H9 (cell line): ENCODE measurements at regions not wholly inside any gene's neighbourhood (a gene's known extent, or its start where the extent isn't known, plus 50 kb on each side); places are given as distances from the start of the nearest gene placed in this dataset.
"Not testable (repeated sequence)": the region's sequence is repeated elsewhere in the genome, so short reads cannot be mapped to it uniquely, and the experiment has no call there.

Source experiments
- DNase-seq: peaks from one replicate; pipeline ENCODE4 v3.0.0-alpha.2; 2017
- H2AFZ ChIP-seq: one replicate; pipeline ENCODE4 v1.6.1; 2013; ENCODE audit warnings: mild to moderate bottlenecking, low read length, control low read depth, moderate library complexity
- H2AK5ac ChIP-seq: 2 replicates; pipeline ENCODE4 v1.6.1; 2013; ENCODE audit warnings: low read length, control low read depth, mixed read lengths; ENCODE audit not compliant: insufficient read length
- H2BK120ac ChIP-seq: one replicate; pipeline ENCODE4 v1.6.1; 2013; ENCODE audit warnings: low read depth, mild to moderate bottlenecking, low read length, control low read depth, inconsistent platforms; ENCODE audit not compliant: poor library complexity, severe bottlenecking
- H2BK12ac ChIP-seq: 2 replicates; pipeline ENCODE4 v1.6.1; 2013; ENCODE audit warnings: low read length, control low read depth, mixed read lengths, low read depth; ENCODE audit not compliant: insufficient read length
- H2BK15ac ChIP-seq: 2 replicates; pipeline ENCODE4 v1.6.1; 2013; ENCODE audit warnings: low read depth, low read length, control low read depth
- H2BK20ac ChIP-seq: one replicate; pipeline ENCODE4 v1.6.1; 2013; ENCODE audit warnings: low read depth, mild to moderate bottlenecking, low read length, control low read depth, inconsistent platforms; ENCODE audit not compliant: poor library complexity, severe bottlenecking
- H2BK5ac ChIP-seq: 2 replicates; pipeline ENCODE4 v1.6.1; 2013; ENCODE audit warnings: low read length, control low read depth, mixed read lengths; ENCODE audit not compliant: insufficient read length
- H3K14ac ChIP-seq: 2 replicates; pipeline ENCODE4 v1.6.1; 2013; ENCODE audit warnings: low read length, control low read depth; ENCODE audit not compliant: insufficient read depth
- H3K18ac ChIP-seq: 2 replicates; pipeline ENCODE4 v1.6.1; 2013; ENCODE audit warnings: low read depth, mild to moderate bottlenecking, mixed read lengths, low read length, control low read depth; ENCODE audit not compliant: insufficient read length
- H3K23ac ChIP-seq: 2 replicates; pipeline ENCODE4 v1.6.1; 2013; ENCODE audit warnings: low read length, control low read depth, mixed read lengths, low read depth; ENCODE audit not compliant: insufficient read length
- H3K23me2 ChIP-seq: 2 replicates; pipeline ENCODE4 v1.6.1; 2013; ENCODE audit warnings: low read depth, mild to moderate bottlenecking, mixed read lengths, low read length, control low read depth; ENCODE audit not compliant: insufficient read length, poor library complexity, severe bottlenecking
- H3K27ac ChIP-seq: 2 replicates; pipeline ENCODE4 v1.5.1; 2013; ENCODE audit warnings: low read length, control low read depth, mixed read lengths, low read depth; ENCODE audit not compliant: insufficient read length
- H3K27me3 ChIP-seq: 2 replicates; pipeline ENCODE4 v1.6.1; 2013; ENCODE audit warnings: low read length, control low read depth, inconsistent platforms; ENCODE audit not compliant: insufficient read depth
- H3K4ac ChIP-seq: 2 replicates; pipeline ENCODE4 v1.6.1; 2013; ENCODE audit warnings: low read depth, mild to moderate bottlenecking, control low read depth, inconsistent platforms, low read length, moderate library complexity
- H3K4me1 ChIP-seq: 2 replicates; pipeline ENCODE4 v1.6.1; 2013; ENCODE audit warnings: low read length, control low read depth, inconsistent platforms; ENCODE audit not compliant: insufficient read depth
- H3K4me2 ChIP-seq: 2 replicates; pipeline ENCODE4 v1.6.1; 2013; ENCODE audit warnings: low read length, control low read depth, mixed read lengths; ENCODE audit not compliant: insufficient read length, insufficient read depth
- H3K56ac ChIP-seq: 2 replicates; pipeline ENCODE4 v1.6.1; 2013; ENCODE audit warnings: low read depth, mild to moderate bottlenecking, mixed read lengths, low read length, control low read depth; ENCODE audit not compliant: insufficient read length
- H3K79me1 ChIP-seq: 2 replicates; pipeline ENCODE4 v1.6.1; 2013; ENCODE audit warnings: low read depth, mild to moderate bottlenecking, moderate library complexity, low read length, control low read depth, inconsistent platforms; ENCODE audit not compliant: insufficient read depth, poor library complexity, severe bottlenecking
- H3K79me2 ChIP-seq: 2 replicates; pipeline ENCODE4 v1.6.1; 2013; ENCODE audit warnings: low read length, control low read depth, inconsistent platforms; ENCODE audit not compliant: insufficient read depth
- H3K9ac ChIP-seq: 2 replicates; pipeline ENCODE4 v1.6.1; 2013; ENCODE audit warnings: low read length, control low read depth, mixed read lengths; ENCODE audit not compliant: insufficient read length; ENCODE audit errors: extremely low read depth
- H3K9me3 ChIP-seq: one replicate; pipeline ENCODE4 v1.6.1; 2013; ENCODE audit warnings: low read depth, low read length, inconsistent platforms; ENCODE audit not compliant: control insufficient read depth
- H3T11ph ChIP-seq: one replicate; pipeline ENCODE4 v1.6.1; 2013; ENCODE audit warnings: mild to moderate bottlenecking, low read length, control low read depth, inconsistent platforms
- H4K20me1 ChIP-seq: one replicate; pipeline ENCODE4 v1.6.1; 2013; ENCODE audit not compliant: control insufficient read depth, insufficient read length, insufficient read depth
- H4K5ac ChIP-seq: 2 replicates; pipeline ENCODE4 v1.6.1; 2013; ENCODE audit warnings: low read depth, mild to moderate bottlenecking, mixed read lengths, low read length, control low read depth; ENCODE audit not compliant: insufficient read length
- H4K8ac ChIP-seq: replicated peaks from 2 replicates; pipeline ENCODE4 v1.6.1; 2013; ENCODE audit warnings: low read length, control low read depth, mixed read lengths, low read depth; ENCODE audit not compliant: insufficient read length
- H4K91ac ChIP-seq: 2 replicates; pipeline ENCODE4 v1.6.1; 2013; ENCODE audit warnings: low read depth, mild to moderate bottlenecking, moderate library complexity, mixed read lengths, low read length, control low read depth; ENCODE audit not compliant: insufficient read length
- H3K27ac Mint-ChIP-seq, 3 experiments: 2 replicates in 2 of 3; 3 replicates in 1 of 3; pipeline ENCODE4 v1.8.0; 2020 to 2021; ENCODE audit warnings: mixed read lengths in 3 of 3, mild to moderate bottlenecking in 1 of 3, moderate library complexity in 1 of 3
- H3K27me3 Mint-ChIP-seq: 2 replicates; pipeline ENCODE4 v1.8.0; 2021; ENCODE audit warnings: low read depth, mild to moderate bottlenecking, moderate library complexity, mixed read lengths
- H3K36me3 Mint-ChIP-seq, 3 experiments: 2 replicates in 2 of 3; 3 replicates in 1 of 3; pipeline ENCODE4 v1.8.0; 2020 to 2021; ENCODE audit warnings: low read depth in 3 of 3, mixed read lengths in 3 of 3; ENCODE audit not compliant: insufficient read depth in 1 of 3
- H3K4me1 Mint-ChIP-seq, 2 experiments: 2 replicates each; pipeline ENCODE4 v1.8.0; 2020; ENCODE audit warnings: mixed read lengths in 2 of 2
- H3K4me3 Mint-ChIP-seq, 2 experiments: 2 replicates in 1 of 2; 3 replicates in 1 of 2; pipeline ENCODE4 v1.8.0; 2020 to 2021; ENCODE audit warnings: mild to moderate bottlenecking in 2 of 2, mixed read lengths in 2 of 2, moderate library complexity in 1 of 2
- H3K9me3 Mint-ChIP-seq, 2 experiments: 2 replicates in 1 of 2; 3 replicates in 1 of 2; pipeline ENCODE4 v1.8.0; 2020; ENCODE audit warnings: mild to moderate bottlenecking in 2 of 2, mixed read lengths in 2 of 2, moderate library complexity in 1 of 2
- WGBS: extraction: QIAGEN DNeasy Blood & Tissue Kit; methylation state at CpG from one replicate; pipeline ENCODE4 v1.1.7; 2013; ENCODE audit warnings: missing lambda C conversion rate, low lambda C conversion rate, mixed read lengths; ENCODE audit not compliant: insufficient read length; ENCODE audit errors: extremely low coverage; 5-methylcytosine and 5-hydroxymethylcytosine counted together

- not testable (repeated sequence) for H3K36me3 Mint-ChIP-seq, H2BK15ac ChIP-seq, DNase-seq, H3K18ac ChIP-seq, H4K91ac ChIP-seq, H3K9me3 Mint-ChIP-seq, H3K23me2 ChIP-seq, H3K56ac ChIP-seq, H3T11ph ChIP-seq, H3K4me3 Mint-ChIP-seq, H3K79me2 ChIP-seq, H3K4me2 ChIP-seq, H2BK5ac ChIP-seq, H2AK5ac ChIP-seq, H3K27me3 ChIP-seq, H4K5ac ChIP-seq, H2BK120ac ChIP-seq, H3K4me1 ChIP-seq, H2BK20ac ChIP-seq, H4K20me1 ChIP-seq, H3K27ac Mint-ChIP-seq, H3K27ac ChIP-seq, H3K27me3 Mint-ChIP-seq, H3K23ac ChIP-seq, H3K14ac ChIP-seq, H2AFZ ChIP-seq, H3K9ac ChIP-seq, H2BK12ac ChIP-seq, H3K79me1 ChIP-seq, H3K4ac ChIP-seq, H3K9me3 ChIP-seq, H4K8ac ChIP-seq, H3K4me1 Mint-ChIP-seq
- WGBS: no CpG with 5 or more reads among the region's 9 CpGs
These were observed 67.0 kb upstream of the GOLGA8O start for GRCh38 chr15:32522421-32522820.

- not testable (repeated sequence) for H3K4me3 Mint-ChIP-seq, H2AFZ ChIP-seq, H2BK5ac ChIP-seq, H3K36me3 Mint-ChIP-seq, H3K27me3 ChIP-seq, H2AK5ac ChIP-seq, H3K23ac ChIP-seq, H3K18ac ChIP-seq, H3K27ac ChIP-seq, H4K91ac ChIP-seq, H3K56ac ChIP-seq, H3K4ac ChIP-seq, H2BK12ac ChIP-seq, H3K9me3 ChIP-seq, H3K79me1 ChIP-seq, H2BK15ac ChIP-seq, H3K27me3 Mint-ChIP-seq, H3K9me3 Mint-ChIP-seq, H3K27ac Mint-ChIP-seq, H3K4me2 ChIP-seq, H3K4me1 Mint-ChIP-seq, H3K4me1 ChIP-seq, H3T11ph ChIP-seq, DNase-seq, H4K20me1 ChIP-seq, H2BK120ac ChIP-seq, H4K8ac ChIP-seq, H2BK20ac ChIP-seq, H3K14ac ChIP-seq, H3K79me2 ChIP-seq, H3K23me2 ChIP-seq, H3K9ac ChIP-seq, H4K5ac ChIP-seq
- WGBS: no CpG with 5 or more reads among the region's 7 CpGs
These were observed 63.5 kb upstream of the GOLGA8O start for GRCh38 chr15:32518976-32519375.
